WI38 (cell line): ENCODE measurements at regions not wholly inside any gene's neighbourhood (a gene's known extent, or its start where the extent isn't known, plus 50 kb on each side); places are given as distances from the start of the nearest gene placed in this dataset.
"Not testable (repeated sequence)": the region's sequence is repeated elsewhere in the genome, so short reads cannot be mapped to it uniquely, and the experiment has no call there.

Source experiments
- H3K4me3 ChIP-seq: 2 replicates; pipeline ENCODE4 v1.5.1; 2011; ENCODE audit warnings: low read depth, mild to moderate bottlenecking, control low read depth, low read length
- TF ChIP-seq, protein P1 (sequence below): IDR thresholded peaks from 2 replicates; pipeline ENCODE4 v1.5.1; 2012; ENCODE audit warnings: low read depth, mild to moderate bottlenecking, control low read depth, low read length

DNA sequence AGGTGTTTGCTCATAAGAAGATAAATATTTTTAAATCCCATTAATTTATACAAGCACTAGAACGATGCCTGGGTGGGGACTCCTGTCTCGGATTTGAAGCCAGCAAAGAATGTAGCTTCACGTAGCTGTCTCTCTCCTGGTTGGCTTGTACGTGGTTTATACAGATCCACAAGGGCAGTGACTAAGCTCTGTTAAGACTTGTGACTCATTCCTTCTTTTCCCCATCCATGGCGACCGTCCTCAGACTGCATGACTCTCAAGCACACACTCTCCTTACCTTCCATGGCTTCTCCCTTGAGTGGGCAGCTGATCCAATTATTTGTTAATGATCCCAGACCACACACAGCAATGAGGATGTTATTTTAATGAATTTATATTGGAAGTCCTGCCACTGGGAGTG lies 679.7 kb upstream of the SOX9 start:
- TF ChIP-seq, protein P1, sequence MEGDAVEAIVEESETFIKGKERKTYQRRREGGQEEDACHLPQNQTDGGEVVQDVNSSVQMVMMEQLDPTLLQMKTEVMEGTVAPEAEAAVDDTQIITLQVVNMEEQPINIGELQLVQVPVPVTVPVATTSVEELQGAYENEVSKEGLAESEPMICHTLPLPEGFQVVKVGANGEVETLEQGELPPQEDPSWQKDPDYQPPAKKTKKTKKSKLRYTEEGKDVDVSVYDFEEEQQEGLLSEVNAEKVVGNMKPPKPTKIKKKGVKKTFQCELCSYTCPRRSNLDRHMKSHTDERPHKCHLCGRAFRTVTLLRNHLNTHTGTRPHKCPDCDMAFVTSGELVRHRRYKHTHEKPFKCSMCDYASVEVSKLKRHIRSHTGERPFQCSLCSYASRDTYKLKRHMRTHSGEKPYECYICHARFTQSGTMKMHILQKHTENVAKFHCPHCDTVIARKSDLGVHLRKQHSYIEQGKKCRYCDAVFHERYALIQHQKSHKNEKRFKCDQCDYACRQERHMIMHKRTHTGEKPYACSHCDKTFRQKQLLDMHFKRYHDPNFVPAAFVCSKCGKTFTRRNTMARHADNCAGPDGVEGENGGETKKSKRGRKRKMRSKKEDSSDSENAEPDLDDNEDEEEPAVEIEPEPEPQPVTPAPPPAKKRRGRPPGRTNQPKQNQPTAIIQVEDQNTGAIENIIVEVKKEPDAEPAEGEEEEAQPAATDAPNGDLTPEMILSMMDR = no peak
- no peak overlapping the region for H3K4me3 ChIP-seq

DNA sequence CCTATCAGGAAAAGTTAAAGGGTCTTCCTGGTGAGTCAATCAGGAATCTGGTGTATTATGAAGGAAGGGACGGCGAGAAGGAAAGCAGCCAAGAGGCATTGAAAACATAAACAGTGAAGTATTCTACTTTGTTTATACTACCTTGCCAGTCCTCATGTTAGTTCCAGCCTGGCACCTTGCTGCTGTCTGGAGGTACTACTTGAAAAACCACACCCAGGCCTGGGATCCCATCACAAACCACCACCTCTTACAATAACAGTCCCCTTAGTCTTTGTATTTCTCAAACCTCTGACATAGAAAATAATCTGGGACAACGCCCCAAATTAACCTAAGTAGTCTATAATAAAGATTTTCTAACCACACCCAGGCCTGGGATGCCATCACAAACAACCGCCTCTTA lies 676.7 kb upstream of the SOX9 start:
- no peak overlapping the region for H3K4me3 ChIP-seq
- TF ChIP-seq, protein P1 = no peak

DNA sequence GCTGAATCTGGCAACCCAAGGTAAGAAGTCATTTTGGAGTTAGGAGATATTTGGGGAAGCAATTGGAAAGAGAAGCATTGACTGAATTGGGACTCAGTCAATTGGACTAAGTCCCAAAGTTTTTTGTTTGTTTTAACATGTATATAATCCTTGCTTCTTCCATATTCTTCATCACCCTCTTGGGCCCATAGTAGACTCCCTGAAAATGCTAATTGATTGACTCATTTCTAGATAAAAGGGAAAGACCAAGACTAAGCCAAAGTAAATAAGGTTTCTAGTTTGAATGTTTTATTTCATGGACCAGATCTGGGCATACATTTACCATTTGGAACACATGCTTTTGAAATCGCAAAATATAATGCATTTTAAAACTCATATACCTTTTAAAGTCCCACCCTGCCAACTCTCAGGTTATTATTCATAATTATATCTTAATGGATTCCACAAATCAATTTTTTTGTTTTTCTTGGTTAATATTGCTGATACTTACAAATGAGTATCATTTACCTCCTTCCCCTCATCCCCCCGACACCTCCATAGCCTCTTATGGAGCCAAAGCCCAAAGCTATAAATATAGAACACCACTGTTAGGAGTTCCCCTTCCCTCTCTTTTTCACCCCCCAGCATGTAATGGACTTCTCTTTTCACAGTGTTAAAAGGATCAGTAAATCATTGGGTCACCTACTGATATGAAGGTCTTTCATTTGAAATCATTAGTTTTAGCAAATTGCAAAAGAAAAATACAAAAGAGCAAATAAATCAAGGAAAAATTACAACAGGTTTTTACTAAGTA lies 674.0 kb upstream of the SOX9 start:
- no peak overlapping the region for H3K4me3 ChIP-seq
- TF ChIP-seq, protein P1 = no peak

DNA sequence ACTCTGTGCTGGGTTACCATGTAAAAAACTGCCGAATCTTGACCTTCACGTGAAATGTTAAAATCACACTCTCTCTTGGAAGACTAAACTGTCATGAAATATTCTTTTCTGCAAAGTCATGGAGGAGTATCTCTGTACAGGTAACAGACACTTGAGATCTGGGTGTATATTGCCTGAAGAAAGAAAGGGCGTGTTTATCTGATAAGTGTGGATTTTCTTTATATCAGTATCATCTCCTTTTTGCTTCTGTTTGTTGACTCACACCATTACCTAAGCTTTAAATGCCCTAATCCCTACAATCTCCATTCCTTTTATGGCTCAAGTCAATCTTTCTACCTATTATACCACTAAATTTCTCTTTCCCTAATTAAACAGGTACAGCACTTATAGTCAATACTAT lies 673.2 kb upstream of the SOX9 start:
- TF ChIP-seq, protein P1 = no peak
- H3K4me3 ChIP-seq = no peak overlapping the region

DNA sequence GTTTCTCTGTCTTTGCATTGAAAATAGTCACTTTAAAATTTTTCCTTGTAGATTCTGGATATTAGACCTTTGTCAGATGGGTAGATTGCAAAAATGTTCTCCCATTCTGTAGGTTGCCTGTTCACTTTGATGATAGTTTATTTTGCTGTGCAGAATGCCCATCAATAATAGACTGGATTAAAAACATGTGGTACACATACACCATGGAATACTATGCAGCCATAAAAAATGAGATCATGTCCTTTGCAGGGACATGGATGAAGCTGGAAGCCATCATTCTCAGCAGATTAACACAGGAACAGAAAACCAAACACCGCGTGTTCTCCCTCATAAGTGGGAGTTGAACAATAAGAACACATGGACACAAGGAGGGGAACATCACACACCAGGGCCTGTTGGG lies 670.2 kb upstream of the SOX9 start:
- not testable (repeated sequence) for H3K4me3 ChIP-seq

DNA sequence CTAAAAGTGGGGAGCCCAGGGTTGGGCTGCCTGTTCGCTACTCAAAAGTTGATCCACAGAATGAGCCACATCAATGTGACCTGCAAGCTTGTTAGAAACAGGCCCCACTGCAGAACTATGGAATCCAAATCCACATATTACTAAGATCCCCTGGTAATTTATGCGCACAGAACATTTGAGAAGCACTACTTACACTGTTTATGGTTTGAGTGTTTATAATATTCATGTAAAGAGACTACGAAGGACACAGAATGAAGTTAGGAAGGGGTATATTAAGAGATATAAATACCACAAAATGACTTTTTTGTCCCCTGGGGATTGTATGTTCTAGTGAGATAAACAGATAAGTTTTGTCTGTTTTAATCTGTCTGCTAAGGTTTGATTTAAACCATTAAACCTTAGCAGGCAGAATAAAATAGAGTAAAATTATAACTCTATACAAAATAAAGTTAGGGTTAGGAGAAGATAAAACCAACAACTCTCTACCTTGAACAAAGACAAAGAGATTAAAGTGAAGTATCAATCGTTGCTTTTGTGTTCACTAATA lies 666.9 kb upstream of the SOX9 start:
- no peak overlapping the region for H3K4me3 ChIP-seq
- TF ChIP-seq, protein P1 = no peak

DNA sequence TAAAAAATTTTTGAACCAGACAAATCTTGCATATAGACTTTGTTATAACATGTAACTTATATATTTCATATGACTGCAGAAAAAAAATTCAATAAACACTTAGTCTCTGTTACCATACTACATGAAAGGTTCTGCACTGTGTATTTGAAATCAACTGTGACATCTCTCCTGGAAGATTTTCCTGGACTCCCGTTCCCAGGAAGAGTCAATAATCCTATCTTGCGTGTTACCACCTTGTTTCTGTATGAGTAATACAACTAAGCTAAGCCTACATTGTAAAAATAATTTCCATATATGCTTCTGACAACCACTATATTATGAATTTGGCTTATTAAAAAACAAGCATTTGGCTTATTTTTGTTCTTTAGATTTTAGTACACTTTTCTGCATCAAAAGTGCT lies 665.6 kb upstream of the SOX9 start:
- no peak overlapping the region for H3K4me3 ChIP-seq
- TF ChIP-seq, protein P1 = no peak

DNA sequence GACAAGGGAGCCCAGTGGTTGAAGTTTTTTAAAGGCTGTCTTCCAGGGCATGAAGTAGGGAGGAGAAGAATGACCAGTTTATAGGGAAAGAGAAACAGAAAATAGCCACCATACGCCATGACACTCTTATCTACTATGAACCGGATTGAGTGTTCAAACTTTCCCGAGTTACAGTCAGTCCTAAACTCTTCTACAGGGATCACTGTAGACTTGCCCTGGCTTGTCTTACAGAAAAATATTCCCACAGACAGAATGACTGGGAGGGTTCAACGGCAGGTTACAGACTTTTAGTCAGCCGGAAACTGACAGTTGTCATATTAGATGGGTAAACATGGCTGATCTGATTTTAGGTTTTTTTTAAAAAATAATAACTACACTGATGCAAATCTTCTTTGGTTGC lies 662.5 kb upstream of the SOX9 start:
- TF ChIP-seq, protein P1 = no peak
- no peak overlapping the region for H3K4me3 ChIP-seq
